8988T (cell line): ENCODE measurements at regions not wholly inside any gene's neighbourhood (a gene's known extent, or its start where the extent isn't known, plus 50 kb on each side); places are given as distances from the start of the nearest gene placed in this dataset.
"Not testable (repeated sequence)": the region's sequence is repeated elsewhere in the genome, so short reads cannot be mapped to it uniquely, and the experiment has no call there.

Experiments
- DNase-seq: peaks from one replicate; pipeline ENCODE4 v3.0.0; 2011

DNA sequence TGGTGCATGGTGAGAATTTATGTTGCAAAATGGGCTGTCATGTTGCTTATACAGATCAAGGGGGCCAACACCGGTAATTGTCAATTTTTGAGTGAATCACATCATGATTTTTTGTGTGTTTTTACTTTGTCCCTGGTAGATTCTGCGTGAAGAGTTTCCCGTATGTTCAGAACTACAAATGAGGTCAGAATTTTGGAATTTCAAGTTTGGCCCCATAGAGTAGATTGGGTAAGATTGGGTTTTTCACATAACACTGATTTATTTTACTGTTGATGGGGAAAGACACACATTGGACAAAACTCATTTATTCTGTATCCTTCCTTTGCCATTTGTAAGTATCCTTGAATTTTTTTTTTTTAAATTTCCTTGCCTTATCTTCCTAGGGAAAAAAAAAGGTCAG lies 158.5 kb upstream of the MXRA5 start:
- no peak for DNase-seq

DNA sequence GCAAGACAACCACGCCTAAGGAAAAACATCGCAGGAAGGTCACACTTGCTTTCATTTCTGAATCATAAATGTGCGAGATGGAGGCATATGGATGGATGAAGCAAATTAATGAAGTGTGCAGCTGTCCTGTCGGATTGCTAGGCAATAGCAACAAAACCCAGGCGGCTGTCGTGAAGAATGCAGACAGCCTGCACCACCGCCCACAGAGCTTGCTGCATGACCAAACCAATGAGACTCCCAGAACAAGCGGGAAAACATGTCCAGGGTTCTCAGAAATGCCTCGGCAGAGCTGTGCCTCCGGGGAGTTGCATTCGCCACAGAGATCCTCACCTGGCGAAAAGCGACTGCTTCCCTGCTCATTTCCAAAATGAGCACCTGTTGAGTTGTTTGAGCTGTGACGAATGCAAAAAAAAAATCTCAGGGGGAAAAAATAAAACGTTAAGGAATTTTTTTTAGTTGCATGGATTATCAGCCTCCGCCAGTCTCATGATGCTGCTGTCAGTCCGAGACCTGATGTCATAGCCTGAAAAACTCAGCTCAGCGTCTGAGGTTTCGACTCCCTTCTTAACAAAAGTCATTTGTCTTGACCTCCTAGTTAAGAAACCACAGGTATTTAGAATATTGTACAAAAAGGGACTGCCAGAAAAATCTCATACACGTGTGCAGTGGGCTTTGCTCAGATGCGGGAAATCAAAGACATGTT lies 155.5 kb upstream of the MXRA5 start:
- DNase-seq: no peak

DNA sequence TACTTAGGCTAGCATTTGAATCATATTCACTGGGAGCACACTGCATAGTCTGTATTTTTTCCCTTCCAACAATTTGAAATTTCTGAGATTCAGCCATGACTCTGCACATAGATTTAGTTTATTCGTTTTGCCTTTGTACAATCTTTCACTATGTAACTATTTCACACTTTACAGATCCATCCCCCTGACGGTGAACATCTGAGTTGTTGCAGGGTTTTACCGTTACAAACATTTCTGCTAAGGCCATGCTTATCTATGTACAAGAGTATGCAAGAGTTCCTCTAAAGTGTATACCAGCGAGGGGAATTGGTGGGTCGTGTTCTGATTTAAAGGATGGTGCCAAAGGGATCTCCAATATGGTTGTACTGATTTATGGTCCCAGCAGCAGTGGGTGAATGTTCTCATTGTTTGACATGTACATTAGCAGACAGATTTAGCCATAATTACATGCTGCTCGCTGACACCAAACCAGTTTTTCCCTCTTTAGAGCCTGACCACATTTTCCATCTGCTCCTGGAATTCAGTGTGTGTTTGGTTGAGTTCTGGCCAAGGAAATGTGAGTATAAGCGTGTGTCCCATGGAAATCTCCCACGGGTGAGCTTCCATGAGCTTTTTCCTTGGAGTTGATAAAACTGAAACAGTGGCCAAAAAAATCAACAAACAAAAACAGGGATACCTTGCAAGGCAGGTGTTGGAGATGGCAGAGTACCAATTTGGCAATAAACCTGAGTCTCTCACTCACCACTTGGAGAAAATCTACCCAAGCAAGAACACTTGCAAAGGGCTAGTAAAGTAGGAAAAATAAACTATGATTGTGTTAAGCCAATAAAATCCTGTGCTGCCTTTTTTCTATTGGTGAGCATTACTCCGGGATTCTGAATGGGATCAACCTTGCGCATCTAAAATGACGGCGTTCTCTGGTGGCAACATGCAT lies 149.7 kb upstream of the MXRA5 start:
- DNase-seq: not testable (repeated sequence)

DNA sequence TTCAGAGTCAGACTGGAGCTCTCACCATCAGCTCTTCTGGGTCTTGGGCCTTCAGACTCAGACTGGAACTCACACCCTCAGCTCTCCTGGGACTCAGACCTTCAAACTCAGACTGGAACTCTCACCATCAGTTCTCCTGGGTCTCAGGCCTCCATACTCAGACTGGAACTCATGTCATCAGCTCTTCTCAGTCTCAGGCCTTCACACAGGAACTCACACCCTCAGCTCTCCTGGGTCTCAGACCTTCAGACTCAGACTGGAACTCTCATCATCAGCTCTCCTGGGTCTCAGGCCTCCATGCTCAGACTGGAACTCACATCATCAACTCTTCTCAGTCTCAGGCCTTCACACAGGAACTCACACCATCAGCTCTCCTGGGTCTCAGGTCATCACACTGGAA lies 147.2 kb upstream of the MXRA5 start:
- no peak for DNase-seq

DNA sequence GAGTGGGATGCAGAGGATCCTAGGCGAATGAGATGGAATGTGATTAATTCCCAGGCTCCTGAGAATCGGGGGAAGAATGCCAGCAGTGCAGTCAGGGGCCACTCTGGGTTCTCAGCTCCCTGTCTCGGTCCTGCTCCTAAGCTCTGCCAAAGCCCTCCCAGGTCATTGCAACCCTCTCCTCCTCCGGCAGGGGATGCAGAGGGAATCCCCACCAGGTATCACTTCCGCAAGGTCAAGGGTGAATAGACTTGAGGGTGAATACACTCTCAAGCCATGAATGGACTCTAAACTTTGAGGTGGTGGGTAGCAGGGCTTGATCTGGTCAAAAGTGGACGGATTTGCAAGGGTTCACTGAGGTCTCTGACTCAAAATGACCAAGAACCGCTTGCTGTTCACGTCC lies 139.3 kb upstream of the MXRA5 start:
- DNase-seq: no peak

DNA sequence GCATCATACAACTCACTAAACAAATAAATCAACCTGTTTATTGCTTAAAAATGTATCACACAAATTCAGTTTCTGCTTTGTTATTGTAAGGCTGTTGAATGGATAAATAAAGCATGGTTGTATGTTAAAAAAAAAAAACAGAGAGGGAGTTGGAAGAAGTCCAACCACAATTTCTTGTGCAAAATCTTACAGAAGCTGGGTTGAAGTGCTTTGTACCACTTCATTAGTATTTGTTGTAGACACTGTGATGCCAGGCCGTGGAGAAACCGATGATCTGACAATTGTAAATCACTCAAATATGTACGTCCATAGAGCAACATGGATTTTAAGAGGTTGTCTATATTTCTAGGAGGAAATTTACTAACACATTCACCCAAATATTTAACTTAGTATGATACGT lies 132.6 kb upstream of the MXRA5 start:
- no peak for DNase-seq

DNA sequence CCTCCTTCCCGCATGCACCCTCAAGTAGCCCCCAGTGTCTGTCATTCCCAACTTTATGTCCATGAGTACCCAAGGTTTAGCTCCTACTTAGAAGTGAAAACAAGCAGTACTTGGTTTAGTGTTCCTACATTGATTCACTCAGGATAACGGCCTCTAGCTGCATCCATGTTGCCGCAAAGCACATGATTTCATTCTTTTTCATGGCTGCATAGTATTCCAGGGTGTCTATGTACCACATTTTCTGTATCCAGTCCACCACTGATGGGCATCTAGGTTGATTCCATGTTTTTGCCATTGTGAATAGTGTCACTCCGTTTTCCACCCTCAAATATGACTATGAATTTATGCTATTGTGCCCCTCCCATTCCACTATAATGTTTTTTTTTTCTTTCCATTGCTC lies 130.5 kb upstream of the MXRA5 start:
- no peak for DNase-seq

DNA sequence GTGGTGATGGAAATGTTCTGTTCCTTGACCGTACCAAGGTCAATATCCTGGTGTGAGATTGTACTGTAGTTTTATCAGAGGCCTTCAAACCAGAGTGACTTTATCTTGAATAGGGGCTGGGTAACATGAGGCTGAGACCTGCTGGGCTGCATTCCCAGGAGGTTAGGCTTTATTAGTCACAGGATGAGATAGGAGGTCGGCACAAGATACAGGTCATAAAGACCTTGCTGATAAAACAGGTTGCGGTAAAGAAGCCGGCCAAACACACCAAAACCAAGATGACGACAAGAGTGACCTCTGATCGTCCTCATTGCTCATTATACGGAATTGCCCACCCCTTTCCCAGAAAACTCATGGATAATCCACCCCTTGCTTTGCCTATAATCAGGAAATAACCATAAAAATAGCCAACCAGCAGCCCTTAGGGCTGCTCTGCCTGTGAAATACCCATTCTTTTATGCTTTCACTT lies 123.8 kb upstream of the MXRA5 start:
- DNase-seq: not testable (repeated sequence)

DNA sequence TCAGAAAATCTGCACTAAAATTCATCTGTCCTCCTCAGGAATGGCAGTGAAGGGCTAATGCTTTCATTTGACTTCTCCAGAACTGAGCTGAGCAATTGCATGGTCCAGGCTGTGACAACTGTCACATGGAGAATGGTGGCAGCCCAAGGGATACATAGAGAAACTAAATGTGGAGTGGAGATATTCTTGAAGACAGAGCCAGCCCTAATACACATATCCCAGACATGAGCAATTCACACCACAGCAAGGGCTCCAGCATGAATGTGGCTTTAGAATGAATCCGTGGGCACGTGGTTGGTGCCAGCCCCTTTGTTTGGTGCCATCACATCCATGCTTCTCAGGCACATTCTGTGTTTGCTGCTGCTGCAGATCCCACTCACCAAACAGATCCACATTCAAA lies 121.6 kb upstream of the MXRA5 start:
- DNase-seq: no peak

DNA sequence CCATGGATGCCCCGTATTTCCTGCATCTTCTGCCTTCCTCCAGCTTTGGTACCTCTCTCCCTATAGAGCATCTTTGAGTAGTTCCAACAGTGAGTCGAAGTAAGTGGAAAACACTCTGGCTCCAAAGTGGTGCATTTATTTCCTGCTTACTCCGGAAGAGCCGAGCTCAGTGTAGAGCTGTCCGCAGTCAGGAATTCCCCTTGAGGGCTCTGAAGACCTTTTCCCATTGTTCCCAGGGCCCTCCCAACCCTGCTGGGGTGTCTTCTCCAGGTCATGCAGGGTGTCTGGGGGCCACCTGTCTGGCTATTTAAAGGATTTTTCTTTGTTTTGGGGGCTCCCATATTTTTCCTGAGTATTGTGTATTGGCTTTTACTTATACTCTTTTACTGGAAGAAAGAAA lies 118.6 kb upstream of the MXRA5 start:
- no peak for DNase-seq

DNA sequence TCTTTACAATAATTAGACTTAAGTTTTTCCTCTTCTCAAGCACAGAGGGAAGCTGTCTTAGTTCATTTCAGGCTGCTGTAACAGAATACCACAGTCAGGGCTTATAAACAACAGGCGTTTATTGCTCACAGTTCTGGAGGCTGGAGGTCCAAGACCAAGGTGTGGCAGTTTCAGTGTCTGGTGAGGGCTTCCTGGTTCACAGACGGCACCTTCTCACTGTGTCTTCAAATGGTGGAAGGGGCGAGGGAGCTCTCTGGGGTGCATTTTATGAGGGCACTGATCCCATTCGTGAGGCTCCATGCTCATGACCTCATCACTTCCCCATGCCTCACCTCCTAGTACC lies 115.7 kb upstream of the MXRA5 start:
- no peak for DNase-seq

DNA sequence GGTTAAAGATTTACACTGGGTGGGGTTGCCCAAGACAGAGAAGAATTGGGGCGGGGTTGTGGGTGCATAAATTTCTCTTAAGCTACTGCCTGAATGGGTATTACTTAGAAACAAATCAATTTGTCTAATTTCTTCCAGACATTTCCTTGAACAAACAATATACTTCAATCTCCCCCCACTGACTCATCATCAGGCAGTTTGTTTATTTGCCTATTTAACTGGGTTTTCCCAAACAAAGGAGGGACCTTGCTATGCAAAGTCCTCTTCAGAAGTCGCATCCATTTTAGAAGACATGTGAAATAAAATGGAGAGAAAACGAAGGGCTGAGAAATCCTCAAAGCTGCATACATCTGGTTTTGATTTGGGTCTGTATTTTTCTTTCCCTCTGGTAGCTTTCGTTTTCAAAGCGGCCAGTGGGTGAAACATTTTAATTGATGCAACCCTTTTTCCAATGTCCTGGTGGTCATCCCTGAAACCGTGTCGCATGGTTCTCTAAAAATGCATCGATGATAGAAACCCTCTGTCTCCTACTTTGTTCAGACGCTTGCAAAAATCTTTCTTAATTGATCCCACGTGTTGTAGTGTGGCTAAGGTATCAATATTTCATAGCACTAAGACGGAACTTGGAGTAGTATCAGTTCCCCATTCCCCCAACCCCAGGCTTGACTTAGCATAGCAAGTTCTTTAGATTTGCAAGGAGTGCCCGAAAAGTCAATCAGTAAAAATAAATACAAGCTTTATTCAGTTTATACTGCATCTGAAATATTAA lies 115.1 kb upstream of the MXRA5 start:
- DNase-seq: no peak

DNA sequence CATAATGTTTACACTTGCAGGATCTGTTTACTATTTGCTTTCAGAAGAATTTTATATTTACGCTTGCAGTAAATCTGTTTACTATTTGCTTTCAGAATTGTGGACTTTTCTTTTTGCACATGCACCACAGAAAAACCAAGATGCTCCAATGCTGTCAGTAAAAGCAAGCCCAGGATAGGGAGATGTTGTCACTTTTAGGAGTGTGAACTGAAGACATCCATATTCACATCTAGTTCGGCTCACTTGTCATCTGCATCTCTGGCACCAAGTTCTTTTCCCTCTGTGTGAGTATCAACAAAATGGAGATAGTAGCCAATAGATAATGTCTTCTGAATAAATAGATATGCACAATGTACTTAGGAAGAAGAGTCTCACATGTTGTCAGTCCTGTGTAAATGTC lies 109.3 kb upstream of the MXRA5 start:
- DNase-seq: no peak

DNA sequence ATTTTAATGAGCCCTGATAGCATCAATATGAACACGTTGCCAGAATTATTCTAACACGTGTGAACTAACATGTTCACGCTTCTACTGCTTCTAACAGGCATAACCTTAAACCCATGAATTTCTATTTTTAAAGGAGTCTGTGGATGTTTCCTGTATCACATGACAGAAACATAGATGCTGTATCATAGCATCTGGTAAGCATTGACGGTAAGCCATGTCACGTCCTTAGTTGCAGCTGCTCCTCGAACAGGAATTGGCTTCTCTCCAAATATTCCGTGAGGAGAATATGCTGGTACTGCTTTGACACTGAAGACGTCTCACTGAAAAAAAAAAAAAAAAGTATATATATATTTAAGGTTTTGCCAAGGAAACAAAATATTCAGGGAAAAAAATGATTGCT lies 105.1 kb upstream of the MXRA5 start:
- no peak for DNase-seq

DNA sequence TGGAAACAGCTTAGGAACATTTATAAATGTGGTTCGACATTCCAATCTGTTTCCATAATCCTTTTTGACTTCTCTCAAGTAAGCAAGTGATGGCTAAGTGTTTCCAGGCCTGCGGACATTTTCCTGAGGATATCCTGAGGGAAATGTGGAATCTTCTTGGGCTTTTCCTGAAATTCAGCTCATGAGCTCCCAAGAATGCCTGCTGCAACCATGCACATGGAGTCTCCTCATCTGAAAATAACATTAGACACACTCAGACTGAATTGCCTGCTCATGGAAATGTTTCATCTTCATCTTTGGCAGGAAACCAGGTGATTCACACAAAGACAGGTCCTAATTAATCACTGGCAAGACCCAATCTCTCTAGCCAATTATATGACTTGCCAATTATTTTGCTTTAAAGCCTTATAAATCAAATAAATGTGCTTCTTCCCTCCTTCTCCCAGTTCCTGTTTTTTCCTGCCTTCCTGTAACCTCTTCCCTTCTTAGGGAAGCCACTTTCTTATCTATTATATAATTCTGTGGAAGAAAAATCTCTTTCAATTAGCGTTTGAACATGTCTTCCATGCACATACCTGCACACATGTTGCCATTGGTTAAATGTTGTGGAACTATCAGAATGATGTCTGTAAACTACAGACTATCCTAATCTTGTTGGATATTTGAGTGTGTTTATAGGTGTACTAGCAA lies 104.6 kb upstream of the MXRA5 start:
- no peak for DNase-seq

DNA sequence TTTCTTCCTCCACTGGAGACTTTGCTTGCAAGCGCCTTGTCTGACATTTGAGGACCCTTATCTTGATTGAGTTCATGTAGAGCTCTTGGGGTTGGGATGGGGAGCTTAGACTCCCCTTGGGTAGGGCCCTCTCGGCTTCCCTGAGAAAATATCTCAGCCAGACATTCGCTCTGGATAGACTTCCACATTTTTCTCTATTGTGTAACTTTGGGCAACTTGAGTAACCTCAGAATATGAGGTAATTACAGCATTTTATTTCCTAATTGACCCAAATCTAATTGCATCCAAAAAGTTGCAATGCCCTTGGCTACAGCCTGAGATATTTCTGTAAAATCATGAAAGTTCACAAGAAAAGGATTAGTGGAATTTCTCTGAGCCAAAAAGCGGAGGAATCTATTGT lies 102.8 kb upstream of the MXRA5 start:
- DNase-seq: no peak

DNA sequence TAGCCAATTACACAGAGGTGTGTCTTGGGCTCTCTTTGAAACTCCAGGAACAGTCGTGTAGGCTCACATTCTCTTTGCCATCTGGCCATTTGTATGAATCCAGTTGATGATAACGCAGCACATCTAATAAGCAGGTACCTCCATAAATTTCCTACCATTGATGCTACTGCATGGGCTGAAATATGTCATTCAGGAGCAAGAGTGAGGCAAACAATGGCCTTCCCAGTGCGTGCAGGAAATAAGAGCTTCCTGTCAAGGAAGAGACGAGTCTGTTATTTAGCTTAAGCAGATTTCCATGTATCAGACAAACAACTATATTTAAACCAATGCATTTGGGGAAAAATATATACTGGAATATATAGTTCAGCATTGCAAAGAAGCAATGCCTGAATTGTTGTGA lies 102.1 kb upstream of the MXRA5 start:
- no peak for DNase-seq

DNA sequence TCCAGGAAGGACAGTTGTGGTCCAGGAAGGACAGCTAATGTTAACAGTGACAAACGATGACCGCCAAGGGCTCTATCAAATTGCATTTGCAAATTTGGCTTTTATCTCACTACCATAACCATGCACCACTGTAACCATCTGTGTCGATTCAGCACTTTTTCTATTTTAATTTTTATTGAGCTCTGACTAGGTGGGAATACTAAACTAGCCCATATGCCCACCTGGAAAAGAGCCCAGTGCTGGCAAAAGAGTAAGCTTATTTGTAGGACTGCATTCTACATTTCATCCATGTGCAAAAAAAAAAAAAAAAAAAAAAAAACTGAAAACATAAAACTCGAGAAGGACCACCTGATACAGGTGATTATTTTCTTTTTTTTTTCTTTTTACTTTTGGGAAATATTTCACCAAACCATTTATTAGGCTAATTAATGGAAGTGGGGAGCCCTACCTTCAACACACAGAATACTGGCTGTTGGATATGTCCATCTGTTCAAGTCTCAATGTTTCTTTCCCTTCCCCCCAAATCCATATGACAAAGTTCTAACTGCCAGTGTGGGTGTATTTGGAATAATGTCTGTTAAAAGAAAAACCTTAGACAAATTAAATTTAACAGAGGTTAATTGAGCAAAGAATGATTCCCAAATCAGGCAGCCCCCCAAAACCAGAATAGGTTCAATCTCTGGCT lies 99.5 kb upstream of the MXRA5 start:
- DNase-seq: no peak

DNA sequence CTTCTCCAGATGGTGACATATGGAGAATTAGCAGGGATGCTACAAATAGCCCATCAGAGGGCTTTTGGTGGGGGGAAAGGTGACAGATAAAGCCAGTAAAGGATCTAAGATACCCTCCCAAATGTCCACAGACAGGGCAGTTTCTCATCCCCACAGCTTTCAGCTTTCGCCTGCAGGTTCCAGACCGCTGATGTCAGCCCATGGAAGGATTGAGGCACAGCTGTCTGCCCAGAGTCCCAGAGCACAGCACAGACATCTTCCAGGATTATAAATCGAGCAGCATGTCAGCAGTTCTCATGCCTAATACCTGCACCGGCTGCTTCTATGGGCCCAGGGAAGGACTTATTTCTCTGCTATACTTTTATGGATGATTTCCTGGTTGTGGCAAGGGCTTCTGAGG lies 96.7 kb upstream of the MXRA5 start:
- no peak for DNase-seq

DNA sequence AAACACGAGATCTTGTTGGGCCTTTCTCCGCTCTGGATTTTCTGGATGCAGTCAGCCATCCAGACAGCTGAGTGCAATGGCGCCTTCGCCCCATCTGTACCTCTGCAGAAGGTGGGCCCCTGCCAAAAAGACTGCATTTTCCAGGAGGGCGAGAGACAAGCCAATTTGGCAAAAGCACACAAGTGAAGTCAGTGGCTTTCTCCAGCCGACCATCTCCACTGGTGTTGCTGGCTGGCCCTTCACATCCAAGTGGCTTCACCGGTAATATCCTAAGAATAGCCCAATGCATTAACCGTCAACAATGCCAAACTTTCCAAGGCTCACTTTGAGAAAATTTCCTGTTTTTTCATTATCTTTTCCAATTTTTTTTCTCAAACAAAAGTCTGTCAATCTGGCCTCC lies 96.2 kb upstream of the MXRA5 start:
- DNase-seq: no peak

DNA sequence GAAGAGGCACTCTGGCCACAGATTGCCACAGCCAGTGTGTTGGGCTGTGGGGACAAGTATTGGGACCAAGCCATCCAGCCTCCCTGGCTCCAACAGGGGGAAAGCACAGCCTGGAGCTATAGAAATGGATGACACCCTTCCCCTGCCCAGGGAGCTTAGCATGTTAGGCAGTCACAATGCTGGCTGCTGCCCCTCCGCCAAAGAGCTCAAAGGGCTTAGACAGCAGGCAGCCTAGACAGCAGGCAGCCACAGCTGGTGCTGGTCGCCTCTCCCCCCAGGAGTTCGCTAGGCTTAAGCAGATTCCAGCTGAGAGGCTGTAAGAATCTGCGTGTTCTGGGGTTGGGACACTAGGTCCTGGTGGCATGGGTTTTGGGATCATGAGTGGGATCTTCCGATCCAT lies 94.5 kb upstream of the MXRA5 start:
- DNase-seq: no peak

DNA sequence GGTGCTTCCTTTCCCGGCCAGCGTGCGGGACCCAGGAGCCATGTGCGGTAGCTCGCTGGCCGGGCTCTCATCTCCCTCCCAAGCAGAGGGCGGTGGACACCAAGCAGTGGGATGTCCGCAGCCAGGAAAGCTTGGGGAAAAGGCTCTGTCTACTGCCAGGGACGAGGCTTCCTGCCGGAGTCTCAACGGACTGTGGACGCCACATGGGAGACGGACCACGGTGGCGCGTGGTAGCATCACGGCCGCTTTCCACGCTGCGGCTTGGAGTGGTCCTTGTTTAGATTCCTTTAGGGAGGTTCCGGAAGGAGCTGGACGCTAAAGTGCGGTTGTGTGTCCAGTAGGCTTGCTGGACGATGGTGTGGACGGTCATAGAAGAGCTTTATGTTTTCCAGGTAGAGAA lies 89.5 kb upstream of the MXRA5 start:
- DNase-seq: not testable (repeated sequence)

DNA sequence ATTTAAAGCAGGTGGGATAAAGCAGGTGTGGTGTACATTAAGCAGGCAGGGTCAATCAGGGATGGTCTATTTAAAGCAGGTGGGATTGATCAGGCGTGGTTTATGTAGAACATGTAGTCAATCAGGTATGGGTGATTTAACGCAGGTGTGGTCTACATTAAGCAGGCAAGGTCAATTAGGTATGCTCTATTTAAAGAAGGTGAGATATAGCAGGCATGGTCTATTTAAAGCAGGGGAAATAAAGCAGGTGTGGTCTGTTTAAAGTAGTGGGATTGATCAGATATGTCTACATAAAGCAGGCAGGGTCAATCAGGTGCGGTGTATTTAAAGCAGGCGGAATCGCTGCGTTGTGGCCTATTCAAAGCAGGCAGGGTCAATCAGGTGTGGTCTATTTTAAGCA lies 88.6 kb upstream of the MXRA5 start:
- no peak for DNase-seq
